GM12873 (cell line): ENCODE measurements at regions not wholly inside any gene's neighbourhood (a gene's known extent, or its start where the extent isn't known, plus 50 kb on each side); places are given as distances from the start of the nearest gene placed in this dataset.

Source experiments
- TF ChIP-seq, protein P1 (sequence below): IDR thresholded peaks from 2 replicates; pipeline ENCODE4 v1.5.1; 2012; ENCODE audit warnings: low read depth, mild to moderate bottlenecking, moderate library complexity, low read length, control low read depth; ENCODE audit not compliant: insufficient read depth; ENCODE audit errors: missing control alignments

DNA sequence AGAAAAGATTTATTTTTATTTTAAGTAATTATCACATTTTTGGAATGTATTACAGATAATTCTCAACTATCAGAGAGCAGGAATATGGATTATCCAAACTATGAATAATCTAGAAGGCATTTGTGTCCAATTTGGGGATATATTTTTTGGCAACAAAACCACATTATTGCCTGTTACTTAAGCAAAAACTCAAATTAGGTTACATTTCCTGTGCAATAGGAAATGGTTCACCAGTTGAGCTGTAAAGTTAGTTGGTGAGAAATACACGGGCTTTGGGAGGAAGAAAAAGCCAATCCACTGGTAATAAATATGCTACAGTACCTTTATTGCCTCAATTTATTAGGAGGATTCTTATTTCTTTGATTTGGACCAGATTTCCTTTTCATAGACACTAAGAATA, 1075.2 kb downstream of the PCDH9 start:
- TF ChIP-seq, protein P1, sequence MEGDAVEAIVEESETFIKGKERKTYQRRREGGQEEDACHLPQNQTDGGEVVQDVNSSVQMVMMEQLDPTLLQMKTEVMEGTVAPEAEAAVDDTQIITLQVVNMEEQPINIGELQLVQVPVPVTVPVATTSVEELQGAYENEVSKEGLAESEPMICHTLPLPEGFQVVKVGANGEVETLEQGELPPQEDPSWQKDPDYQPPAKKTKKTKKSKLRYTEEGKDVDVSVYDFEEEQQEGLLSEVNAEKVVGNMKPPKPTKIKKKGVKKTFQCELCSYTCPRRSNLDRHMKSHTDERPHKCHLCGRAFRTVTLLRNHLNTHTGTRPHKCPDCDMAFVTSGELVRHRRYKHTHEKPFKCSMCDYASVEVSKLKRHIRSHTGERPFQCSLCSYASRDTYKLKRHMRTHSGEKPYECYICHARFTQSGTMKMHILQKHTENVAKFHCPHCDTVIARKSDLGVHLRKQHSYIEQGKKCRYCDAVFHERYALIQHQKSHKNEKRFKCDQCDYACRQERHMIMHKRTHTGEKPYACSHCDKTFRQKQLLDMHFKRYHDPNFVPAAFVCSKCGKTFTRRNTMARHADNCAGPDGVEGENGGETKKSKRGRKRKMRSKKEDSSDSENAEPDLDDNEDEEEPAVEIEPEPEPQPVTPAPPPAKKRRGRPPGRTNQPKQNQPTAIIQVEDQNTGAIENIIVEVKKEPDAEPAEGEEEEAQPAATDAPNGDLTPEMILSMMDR = no peak

DNA sequence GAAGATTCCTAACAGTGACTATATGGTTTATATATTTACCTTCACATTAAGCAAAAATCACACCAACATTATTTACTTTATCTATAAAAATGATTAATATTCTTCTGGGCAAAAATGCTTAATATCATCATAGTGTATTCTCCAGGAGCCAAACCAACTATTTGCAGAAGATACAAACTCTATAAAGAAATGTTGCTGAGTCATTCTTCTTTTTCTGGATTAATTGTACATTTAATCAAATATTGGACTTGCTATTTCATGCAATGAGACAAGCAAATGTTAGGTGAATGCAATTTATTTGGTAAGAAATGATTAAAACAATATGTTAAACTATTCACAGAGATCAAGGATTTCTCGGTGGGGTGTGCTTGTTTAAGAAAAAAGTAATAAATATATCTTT, 1075.8 kb downstream of the PCDH9 start:
- TF ChIP-seq, protein P1 = no peak

DNA sequence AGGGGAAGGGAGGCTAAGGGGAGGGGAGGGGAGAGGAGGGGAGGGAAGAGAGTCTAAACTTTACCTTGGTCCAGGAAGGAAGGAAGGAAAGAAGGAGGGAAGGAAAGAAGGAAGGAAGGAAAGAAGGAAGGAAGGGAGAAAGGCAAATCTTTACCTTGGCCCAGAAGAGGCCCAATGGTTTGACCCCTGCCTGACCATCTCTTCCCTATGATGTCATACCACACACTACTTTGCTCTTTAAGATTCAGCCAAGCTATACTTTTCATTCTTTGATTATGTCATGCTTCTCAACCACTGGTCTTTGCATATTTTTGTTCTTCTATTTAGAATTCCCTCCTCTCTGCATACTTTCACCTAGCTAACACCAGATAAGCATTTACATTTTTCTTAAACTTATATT, 1077.5 kb downstream of the PCDH9 start:
- TF ChIP-seq, protein P1 = no peak

DNA sequence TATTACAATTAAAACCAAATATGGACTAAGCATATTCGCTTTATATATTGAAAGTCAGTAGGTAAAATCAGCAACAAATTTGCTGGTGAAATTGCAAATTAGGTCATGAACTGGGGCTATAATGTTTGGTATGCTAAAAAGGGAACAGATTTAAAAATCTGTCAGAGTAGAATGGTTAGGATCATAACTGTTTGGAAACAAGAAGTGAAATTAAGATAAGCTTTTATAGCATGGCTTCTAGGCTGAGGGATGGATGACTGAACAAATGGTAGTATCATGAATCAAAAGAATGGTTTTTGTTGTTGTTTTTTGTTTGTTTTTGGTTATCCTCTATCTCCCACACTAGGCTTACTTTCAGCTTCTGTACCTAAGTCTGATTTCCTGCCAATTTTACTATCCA, 1090.4 kb downstream of the PCDH9 start:
- TF ChIP-seq, protein P1 = no peak

DNA sequence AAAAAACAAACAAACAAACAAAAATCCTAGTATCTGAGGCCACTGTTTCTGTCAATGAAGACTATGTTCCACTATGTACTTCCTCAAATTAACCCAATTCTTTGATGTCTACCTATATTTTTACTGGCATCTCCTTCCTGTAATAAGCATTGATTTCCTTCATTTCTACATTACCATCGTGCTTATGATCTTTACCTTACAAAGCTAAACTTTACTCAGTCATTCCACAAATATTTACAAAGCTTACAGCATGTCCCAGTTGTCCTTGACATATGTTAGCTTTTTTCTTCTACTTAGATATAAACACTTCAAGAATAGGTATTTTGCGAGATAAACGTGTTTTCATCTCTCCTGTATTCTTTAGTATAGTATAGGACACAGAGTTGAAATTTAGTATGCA, 1090.9 kb downstream of the PCDH9 start:
- TF ChIP-seq, protein P1 = no peak

DNA sequence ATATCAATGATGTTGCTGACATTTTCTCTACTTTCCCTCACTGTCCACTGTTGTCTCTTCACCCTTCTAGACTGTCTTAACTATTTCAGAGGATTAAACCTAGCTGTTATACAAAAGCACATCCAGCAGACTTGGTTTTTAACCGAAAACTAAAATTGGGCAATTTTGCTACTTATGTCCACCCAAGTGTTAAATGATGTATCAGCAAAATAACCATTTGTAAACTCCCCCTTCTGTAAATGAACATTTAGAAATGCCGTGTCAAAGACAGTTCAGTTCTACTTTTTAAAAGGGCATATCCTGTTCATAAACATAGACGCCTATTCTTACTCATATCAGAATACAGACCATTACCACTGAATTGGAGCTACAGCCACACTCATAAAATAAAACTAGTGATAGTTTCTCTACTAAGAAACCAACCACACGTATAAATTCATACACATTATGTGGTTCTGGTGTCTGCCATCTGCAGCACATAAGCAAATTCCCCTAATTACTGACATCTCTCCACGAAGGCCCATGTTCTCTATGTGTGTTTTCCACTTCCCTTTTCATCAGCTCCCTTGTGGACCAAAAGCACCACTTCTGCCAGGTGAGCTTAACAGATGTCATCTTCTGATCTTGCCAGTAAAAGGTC, 1091.8 kb downstream of the PCDH9 start:
- TF ChIP-seq, protein P1 = no peak

DNA sequence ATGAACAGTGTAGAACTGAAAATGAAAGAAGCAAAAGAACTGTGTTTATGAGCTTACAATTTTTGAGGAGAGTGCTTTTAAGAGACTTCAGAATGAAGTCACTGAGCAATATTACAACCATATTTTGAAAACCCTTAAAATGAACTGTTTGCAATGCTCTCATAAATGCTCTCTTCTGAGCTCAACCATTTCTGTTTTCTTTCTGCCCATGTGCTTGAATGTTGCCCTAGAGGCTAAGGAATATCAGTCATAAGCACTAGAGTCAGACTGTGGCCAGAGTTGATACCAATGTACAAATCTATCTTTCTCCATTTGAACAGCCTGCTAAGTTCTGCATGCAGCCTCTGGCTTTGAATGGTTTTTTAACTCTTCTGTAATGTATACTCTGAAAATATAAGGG, 1092.8 kb downstream of the PCDH9 start:
- TF ChIP-seq, protein P1 = no peak

DNA sequence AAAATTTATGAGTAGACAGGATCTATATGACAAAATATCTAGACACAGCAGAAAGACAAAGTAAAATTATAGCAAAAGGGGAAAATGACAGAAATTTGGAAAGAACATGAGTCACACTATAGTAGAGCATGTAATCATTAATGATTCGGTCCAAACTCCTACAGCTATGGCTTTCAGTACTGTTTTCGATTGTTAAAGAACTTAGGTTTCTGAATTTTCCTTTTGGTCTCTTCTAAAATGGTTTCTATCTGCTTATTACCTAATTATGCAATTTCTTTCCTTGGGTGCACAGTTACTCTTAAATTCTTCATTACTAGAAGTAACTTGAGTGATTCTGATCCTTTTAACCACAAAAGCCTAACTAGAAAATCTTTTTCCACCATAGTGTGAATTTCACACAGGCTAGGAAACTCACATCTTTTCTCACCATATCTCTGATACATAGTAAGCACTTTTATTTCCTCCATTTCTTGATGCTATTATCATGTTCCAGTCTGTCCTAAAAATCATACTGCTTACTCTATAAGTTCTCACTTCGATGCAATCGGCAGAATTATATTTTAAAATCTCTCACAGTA, 1101.4 kb downstream of the PCDH9 start:
- TF ChIP-seq, protein P1 = no peak
